ENCODE measurements at regions not wholly inside any gene's neighbourhood (a gene's known extent, or its start where the extent isn't known, plus 50 kb on each side); places are given as distances from the start of the nearest gene placed in this dataset.

DNA sequence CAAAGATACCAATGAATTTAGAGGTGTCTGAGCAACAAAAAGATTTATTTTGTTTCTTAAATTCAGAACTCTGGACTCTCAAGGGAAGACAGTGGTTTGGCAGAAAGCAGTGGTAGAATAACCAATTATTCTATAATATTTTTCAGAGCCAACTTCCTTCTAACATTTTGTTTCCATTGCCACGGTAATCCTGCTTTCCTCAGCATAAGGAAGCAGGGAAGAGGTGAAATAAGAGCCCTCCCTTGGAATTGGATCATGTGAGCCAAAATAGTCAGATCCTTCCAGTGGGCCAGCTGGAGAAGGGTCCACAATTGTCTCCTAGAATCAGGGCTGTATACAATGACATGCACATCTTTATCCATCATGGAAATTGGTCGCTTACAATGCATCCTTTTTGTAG is 130.0 kb upstream of the MAP1B start:
- H2BK120ac ChIP-seq (ENCODE audit: low read depth, low read length), result no peak overlapping the region
- no peaks in the 10 kb centered on the region for H3K9me3 ChIP-seq (ENCODE audit: control insufficient read depth, insufficient read depth, low read length)
- no peak overlapping the region for H3K4ac ChIP-seq (ENCODE audit: low read depth, low read length)
- ATAC-seq (ENCODE audit: low read depth), result no peak
- H2AFZ ChIP-seq (replicated peaks; ENCODE audit: low read length, poor library complexity), result no peak overlapping the region
- no peak overlapping the region for H2BK5ac ChIP-seq (ENCODE audit: low read depth, low read length, poor library complexity, severe bottlenecking)
- peaks cover 16% of the 10 kb centered on the region for H3K27me3 ChIP-seq (ENCODE audit: control insufficient read depth, insufficient read depth, low read length)
- no peak overlapping the region for H4K8ac ChIP-seq (ENCODE audit: low read depth in 2 of 2, low read length in 2 of 2)
- no peak overlapping the region for H3K4me3 ChIP-seq (ENCODE audit: insufficient read depth, low read depth, low read length)
- ChIA-PET CTCF (no interaction called here), POLR2A (ENCODE audit: unreplicated experiment) (no interaction called here)
- no peak overlapping the region for H2AK5ac ChIP-seq (ENCODE audit: low read depth, low read length)
- no peak for TF ChIP-seq ELK1 (IDR thresholded peaks at IDR 0.05; ENCODE audit: borderline replicate concordance, low read depth, low read length)
- no peak for TF ChIP-seq RCOR1 (IDR thresholded peaks at IDR 0.05; ENCODE audit: insufficient replicate concordance, low read length)
- TF ChIP-seq BHLHE40 (IDR thresholded peaks at IDR 0.05; ENCODE audit: low read depth, low read length), result no peak
- TF ChIP-seq MAFK (IDR thresholded peaks at IDR 0.05; ENCODE audit: low read depth, low read length), result no peak
- TF ChIP-seq, protein P1, sequence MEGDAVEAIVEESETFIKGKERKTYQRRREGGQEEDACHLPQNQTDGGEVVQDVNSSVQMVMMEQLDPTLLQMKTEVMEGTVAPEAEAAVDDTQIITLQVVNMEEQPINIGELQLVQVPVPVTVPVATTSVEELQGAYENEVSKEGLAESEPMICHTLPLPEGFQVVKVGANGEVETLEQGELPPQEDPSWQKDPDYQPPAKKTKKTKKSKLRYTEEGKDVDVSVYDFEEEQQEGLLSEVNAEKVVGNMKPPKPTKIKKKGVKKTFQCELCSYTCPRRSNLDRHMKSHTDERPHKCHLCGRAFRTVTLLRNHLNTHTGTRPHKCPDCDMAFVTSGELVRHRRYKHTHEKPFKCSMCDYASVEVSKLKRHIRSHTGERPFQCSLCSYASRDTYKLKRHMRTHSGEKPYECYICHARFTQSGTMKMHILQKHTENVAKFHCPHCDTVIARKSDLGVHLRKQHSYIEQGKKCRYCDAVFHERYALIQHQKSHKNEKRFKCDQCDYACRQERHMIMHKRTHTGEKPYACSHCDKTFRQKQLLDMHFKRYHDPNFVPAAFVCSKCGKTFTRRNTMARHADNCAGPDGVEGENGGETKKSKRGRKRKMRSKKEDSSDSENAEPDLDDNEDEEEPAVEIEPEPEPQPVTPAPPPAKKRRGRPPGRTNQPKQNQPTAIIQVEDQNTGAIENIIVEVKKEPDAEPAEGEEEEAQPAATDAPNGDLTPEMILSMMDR (conservative IDR thresholded peaks at IDR 0.05; ENCODE audit: low read depth, low read length), result no peak
- TF ChIP-seq FOS (IDR thresholded peaks at IDR 0.05; ENCODE audit: low read depth, low read length), result no peak
- no peak for TF ChIP-seq NFE2L2 (IDR thresholded peaks at IDR 0.05; ENCODE audit: low read depth, low read length)
- no peak for TF ChIP-seq CEBPB (IDR thresholded peaks at IDR 0.05; ENCODE audit: low read depth, low read length)
- in situ Hi-C loops (cut with MboI; ENCODE audit: low sequenced_read_pairs) (no loop called here), dilution Hi-C loops (cut with HindIII; ENCODE audit: low sequenced_read_pairs, unreplicated experiment) (no loop called here), intact Hi-C loops (cut with micrococcal nuclease) (no loop called here)
- no peaks in the 10 kb centered on the region for H3K4me1 ChIP-seq (ENCODE audit: control insufficient read depth, insufficient read depth, low read length)
- H4K20me1 ChIP-seq (ENCODE audit: insufficient read depth, low read length), result no peaks in the 10 kb centered on the region
- H3K56ac ChIP-seq (ENCODE audit: extremely low read depth, insufficient read depth, low read length), result no peak overlapping the region
- no peak overlapping the region for H2BK20ac ChIP-seq (ENCODE audit: low read depth, low read length)
- H3K14ac ChIP-seq (replicated peaks; ENCODE audit: low read depth, low read length), result no peak overlapping the region
- no peak overlapping the region for H4K5ac ChIP-seq (ENCODE audit: low read depth, low read length)
- no peak overlapping the region for H3K27ac ChIP-seq (ENCODE audit: insufficient read depth, low read length)
- no peak overlapping the region for H2BK15ac ChIP-seq (ENCODE audit: low read depth, low read length)
- no peak overlapping the region for H3K9ac ChIP-seq (ENCODE audit: low read depth, low read length)
- BruUV-seq (replicated peaks), result no TSS peak
- no peak for DNase-seq
- no peaks in the 10 kb centered on the region for H3K79me1 ChIP-seq (ENCODE audit: low read depth in 1 of 2, low read length in 2 of 2)
- no peak overlapping the region for H2AK9ac ChIP-seq (replicated peaks; ENCODE audit: low read depth, low read length, poor library complexity)
- no peak overlapping the region for H3K4me2 ChIP-seq (ENCODE audit: low read depth, low read length)
- H3K23ac ChIP-seq (ENCODE audit: low read depth, low read length), result no peak overlapping the region
- H3K18ac ChIP-seq (ENCODE audit: low read depth, low read length), result no peak overlapping the region
- WGBS, 2 experiments (ENCODE audit: extremely low coverage in 2 of 2, insufficient read length in 1 of 2), result 38% methylated on average over 1 of the region's 2 CpGs; no CpG with 5 or more reads in 1 of the 2 experiments
- no peaks in the 10 kb centered on the region for H3K9me1 ChIP-seq (ENCODE audit: insufficient read depth, low read length)
- no peak overlapping the region for H4K91ac ChIP-seq (ENCODE audit: insufficient read depth, low read depth, low read length)
- no peaks in the 10 kb centered on the region for H3K36me3 ChIP-seq (ENCODE audit: control insufficient read depth, insufficient read depth, low read length)

All from IMR-90 (cell line).